HG03097 (cell line): ENCODE measurements at regions not wholly inside any gene's neighbourhood (a gene's known extent, or its start where the extent isn't known, plus 50 kb on each side); places are given as distances from the start of the nearest gene placed in this dataset.
A peak's percentile ranks its signal among the peaks of the same experiment; 100 is the strongest.

ENCODE experiments used
- ATAC-seq: cut with Tn5 transposase; IDR thresholded peaks from one replicate; pipeline ENCODE4 v1.9.1; 2021; ENCODE audit not compliant: unreplicated experiment, low FRiP score

DNA sequence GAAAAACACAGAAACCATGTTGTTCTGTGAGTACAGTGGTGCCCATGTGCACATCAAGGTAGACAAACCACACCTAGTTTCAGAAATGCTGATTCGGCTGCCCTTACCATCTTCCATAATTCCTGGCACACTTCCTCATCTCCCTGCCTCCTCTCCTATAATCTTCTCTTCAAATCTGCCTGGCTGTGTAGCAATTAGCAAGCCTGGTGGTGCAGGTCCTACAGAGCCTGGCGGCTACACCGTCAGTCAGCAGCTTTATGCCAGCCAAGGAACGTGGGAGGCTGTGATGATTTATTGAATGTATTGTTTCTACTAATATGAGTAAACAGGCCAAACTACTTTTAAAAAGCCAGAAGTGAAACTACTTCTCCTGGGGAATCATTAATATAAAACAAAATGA lies 106.8 kb downstream of the SEMA6D start:
- ATAC-seq: no peak

- ATAC-seq: no peak
Observed at GRCh38 chr15:47829667-47830066, 112.4 kb downstream of the SEMA6D start.

- ATAC-seq: no peak
Observed at GRCh38 chr15:47834093-47834492, 116.8 kb downstream of the SEMA6D start.

DNA sequence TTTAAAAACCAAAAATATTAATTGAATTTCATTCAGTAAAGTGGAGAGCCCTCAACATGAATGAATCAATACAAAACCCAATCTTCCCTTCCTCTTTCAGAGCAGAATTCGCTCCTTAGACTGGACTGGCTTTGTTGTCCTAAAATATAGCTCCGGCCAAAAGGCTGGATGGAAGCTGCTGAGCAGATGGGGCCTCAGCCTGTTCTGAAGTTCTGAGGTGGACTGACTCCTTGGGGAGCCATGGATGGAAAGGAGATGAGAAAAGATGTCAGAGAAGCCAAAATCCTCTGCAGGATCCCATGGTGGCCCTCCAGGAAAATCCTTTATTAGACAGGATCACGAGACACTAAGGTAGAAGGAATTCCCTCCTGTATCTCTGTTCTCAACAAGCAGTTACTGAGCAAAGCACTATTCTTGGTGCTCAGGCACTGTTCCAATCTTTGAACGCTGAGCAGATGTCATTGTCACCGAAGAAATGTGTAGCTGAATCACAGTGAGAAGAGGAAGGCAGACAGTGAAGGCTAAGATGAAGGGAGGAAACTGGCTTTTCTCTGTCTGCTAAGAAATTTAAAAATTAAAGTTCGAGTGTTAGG lies 122.0 kb downstream of the SEMA6D start:
- no peak for ATAC-seq

DNA sequence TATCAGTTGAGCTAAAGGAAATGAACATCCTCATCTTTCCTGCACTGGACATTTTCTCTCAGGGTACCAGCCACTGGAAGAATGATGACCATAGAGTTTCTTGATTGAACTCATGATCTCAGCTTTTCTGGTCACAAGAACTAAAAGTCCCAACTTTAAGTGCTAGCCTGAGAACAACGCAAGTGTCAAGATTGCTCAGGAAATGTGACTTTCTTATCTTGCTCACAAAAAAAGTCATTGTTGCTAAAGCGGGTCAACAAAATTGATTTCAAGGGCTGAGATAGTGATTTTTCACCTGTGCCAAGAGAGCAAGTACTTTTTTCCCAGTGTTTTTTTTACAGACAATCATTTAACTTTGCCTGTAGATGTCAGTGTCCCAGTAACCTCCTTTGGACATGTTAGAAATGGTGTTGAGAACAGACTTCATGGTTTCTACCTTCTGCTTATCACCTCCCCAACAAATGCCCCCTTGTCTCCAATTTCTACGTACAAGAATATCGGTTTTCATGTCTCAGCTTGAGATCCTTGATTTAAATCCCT lies 125.9 kb downstream of the SEMA6D start:
- ATAC-seq: no peak

DNA sequence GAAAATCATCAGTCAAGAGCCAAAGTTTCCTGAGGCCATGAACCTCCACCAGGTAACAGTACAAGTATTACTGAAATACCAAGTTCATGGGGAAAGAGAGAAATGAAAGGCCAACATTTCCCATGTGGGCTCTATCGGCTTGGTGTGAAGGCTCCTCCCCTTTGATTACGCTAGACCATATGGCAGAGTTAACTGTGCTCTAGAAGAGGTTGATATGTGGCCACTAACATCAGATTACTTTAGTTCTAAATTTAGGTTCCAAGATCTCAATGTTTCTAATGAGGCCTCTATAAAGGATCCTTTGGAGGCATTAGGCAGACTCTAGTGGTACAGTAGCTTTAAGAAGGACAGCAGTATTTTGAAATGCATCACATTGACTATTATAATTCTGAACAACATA lies 127.1 kb downstream of the SEMA6D start:
- no peak for ATAC-seq

GRCh38 chr15:47846128-47846868 lies 129.0 kb downstream of the SEMA6D start:
- no peak for ATAC-seq

DNA sequence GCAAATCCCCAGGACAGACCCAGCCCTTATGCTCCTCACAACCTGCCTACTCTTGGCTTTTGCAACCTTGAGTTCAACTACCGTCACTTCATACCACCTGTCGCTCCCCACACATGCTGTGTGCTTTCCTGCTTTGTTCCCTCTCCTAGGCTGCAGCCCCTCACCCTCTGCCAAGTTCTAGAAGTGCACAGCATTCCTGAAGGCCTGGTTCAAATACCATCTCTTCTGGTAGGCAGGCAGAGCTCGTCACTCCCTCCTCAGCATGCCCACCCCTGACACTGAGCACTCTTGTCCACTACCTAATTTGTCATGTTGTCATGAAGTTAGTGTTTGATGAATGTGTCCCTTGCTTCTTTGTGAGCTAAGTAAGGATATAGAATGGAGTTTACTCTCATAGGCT lies 129.6 kb downstream of the SEMA6D start:
- ATAC-seq: no peak

GRCh38 chr15:47856071-47856470 lies 138.8 kb downstream of the SEMA6D start:
- ATAC-seq: no peak

DNA sequence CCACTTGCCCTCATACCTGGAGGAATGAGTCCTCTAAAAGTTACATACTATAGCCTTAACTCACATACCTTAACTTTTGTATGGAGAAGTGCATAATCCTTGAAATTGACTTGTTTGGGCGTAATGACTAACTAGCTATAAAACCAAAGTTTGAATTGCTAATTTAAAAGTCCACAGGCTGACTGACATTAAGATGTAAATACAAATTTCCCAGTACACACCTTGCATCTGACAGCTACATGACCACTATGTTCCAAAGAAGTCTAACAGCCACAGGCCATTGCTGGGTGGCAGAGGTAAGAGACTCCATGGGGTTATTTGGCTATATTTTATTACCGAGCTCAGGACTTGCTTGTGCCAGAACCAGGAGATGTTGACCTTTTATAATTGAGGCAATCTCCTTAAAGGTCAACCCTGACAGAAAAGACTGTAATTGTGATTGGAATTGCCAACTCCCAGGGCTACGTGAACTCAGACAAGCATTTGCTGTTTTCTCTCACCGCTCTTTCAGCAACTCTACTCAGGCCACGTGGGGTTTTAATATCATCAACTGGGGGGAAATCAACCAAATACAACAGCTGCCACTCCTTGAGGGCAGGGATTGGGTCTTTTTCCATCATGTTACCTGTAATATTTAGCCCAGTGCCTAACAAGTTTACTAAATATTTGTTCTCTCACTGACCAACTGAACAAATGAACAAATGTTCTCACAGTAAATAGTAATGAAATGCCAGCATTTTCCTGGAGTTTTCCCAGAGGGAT lies 139.9 kb downstream of the SEMA6D start:
- ATAC-seq: no peak

GRCh38 chr15:47857776-47858167 lies 140.5 kb downstream of the SEMA6D start:
- no peak for ATAC-seq

DNA sequence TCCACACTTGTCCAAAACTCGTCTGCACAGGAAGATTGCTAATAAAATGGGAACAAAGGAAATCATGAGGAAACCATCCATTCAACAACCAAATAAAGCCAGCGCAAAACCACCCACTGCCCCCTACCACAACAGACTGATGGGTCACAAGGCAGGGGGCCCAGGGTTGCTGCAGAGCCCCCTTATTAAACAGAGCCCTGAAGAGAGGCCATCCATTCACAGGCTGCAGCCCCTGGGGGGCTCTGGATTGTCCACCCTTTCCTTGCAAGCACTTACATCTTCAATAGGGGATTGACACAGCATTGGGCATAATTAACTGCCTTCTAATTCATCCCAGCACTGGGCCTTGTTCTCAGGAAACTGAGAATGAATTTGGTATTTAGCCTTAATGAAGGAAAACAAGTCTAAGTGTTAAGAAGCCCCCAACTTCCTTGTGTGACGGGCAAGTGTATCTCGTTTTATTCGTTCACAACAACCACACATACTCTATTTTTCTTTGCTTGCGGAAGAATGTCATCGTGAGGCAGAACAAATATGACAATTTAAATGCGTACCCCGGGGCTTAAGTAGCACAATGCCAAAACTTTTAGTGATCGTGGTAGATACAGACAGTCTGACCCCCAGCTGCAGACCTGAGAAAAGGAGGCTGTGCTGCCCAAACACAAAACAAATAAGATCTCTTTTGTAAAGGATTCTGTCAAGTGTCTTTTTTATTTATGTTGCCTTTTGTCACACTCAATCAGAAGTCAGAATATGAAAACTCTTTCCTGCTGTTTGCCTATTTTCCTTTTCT lies 144.0 kb downstream of the SEMA6D start:
- ATAC-seq: no peak

GRCh38 chr15:47862402-47862801 lies 145.1 kb downstream of the SEMA6D start:
- peak; percentile 63 for ATAC-seq

GRCh38 chr15:47866446-47866845 lies 149.1 kb downstream of the SEMA6D start:
- ATAC-seq: no peak

DNA sequence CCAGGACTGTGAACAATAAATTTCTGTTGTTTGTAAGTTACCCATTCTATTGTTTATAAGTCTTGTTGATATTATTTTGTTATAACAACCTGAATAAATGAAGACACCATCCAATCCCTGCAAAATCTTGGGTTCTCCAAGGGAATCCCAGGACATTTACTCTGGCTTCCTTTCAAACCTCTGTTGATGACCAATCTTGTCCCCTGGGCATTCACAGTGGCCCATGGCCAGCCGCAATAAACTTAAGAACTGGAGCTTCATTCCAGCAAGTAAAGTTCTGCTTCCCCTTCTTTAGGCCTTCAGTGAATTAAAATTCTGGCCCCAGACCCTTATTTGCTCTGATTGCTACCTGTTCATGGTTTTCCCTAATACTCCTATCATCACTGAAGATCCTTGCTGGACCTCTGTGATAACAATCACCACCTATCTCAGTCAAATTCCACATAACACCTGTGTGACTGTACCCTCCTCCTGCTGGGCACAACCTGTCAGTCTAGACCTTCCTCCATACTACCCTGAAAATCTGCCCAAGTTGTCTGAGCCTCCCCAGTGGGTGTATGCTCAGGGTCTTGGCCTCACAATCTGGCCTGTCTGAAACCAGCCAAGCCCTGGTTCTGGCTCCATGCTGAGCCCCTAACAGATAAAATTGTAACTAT lies 153.1 kb downstream of the SEMA6D start:
- no peak for ATAC-seq

GRCh38 chr15:47870956-47871625 lies 153.8 kb downstream of the SEMA6D start:
- ATAC-seq: no peak

GRCh38 chr15:47872208-47872607 lies 154.9 kb downstream of the SEMA6D start:
- no peak for ATAC-seq

GRCh38 chr15:47872869-47873432 lies 155.6 kb downstream of the SEMA6D start:
- no peak for ATAC-seq

- no peak for ATAC-seq
Observed at GRCh38 chr15:47876986-47877385, 159.7 kb downstream of the SEMA6D start.
